Uterus (tissue), 2 donors: ENCODE measurements at regions not wholly inside any gene's neighbourhood (a gene's known extent, or its start where the extent isn't known, plus 50 kb on each side); places are given as distances from the start of the nearest gene placed in this dataset.

ENCODE experiments used
- CTCF ChIP-seq, 4 experiments: fragments of 200-600 bp in 2 of 4; fragments of 450-650 bp in 2 of 4; sonication (generic) in 2 of 4; IDR thresholded peaks; one replicate each; pipeline ENCODE4 v1.5.1; 2016 to 2019; ENCODE audit warnings: antibody characterized with exemption in 4 of 4, mild to moderate bottlenecking in 2 of 4, moderate library complexity in 1 of 4
- POLR2A ChIP-seq, 2 donors: fragments of 450-650 bp; IDR thresholded peaks; one replicate each; pipeline ENCODE4 v1.6.1; 2016; ENCODE audit warnings: antibody characterized with exemption in 2 of 2, mild to moderate bottlenecking in 1 of 2, moderate library complexity in 1 of 2

- no peak for TF ChIP-seq CTCF (IDR thresholded peaks at IDR 0.05)
- TF ChIP-seq POLR2A (IDR thresholded peaks at IDR 0.05): no peak
Observed at GRCh38 chr12:9391815-9392214, 183.6 kb upstream of the PZP start.
